Endothelial cell of umbilical vein (primary cell): ENCODE measurements at regions not wholly inside any gene's neighbourhood (a gene's known extent, or its start where the extent isn't known, plus 50 kb on each side); places are given as distances from the start of the nearest gene placed in this dataset.

Experiments used
- BruUV-seq: library from RNA; stranded (reverse); fragments of 400-500 nt; replicated peaks from 2 replicates; lab custom pipeline; 2021; lab: Mats Ljungman, UMichigan
- CTCF ChIA-PET: fragments of 300-600, 350-600 bp; sonication (Branson Sonifier 250); formaldehyde crosslinking; loops from one replicate; lab custom pipeline; 2021; ENCODE audit warnings: antibody characterized with exemption, inconsistent platforms; lab: Charles Lee
- POLR2A ChIA-PET: fragments of 300-600, 350-600 bp; sonication (Branson Sonifier 250); formaldehyde crosslinking; loops from one replicate; lab custom pipeline; 2021; ENCODE audit warnings: antibody characterized with exemption, inconsistent platforms; lab: Charles Lee
- DNase-seq: peaks from one replicate; pipeline ENCODE4 v3.0.0-alpha.2; 2011; ENCODE audit warnings: low read depth, low spot score
- FAIRE-seq: peaks from 2 replicates; lab custom pipeline; 2011; peaks lifted over from hg19 to GRCh38; lab: Jason Lieb, UNC
- H2AFZ ChIP-seq: 2 replicates; pipeline ENCODE4 v1.6.0; 2012; ENCODE audit warnings: low read depth, low read length, control low read depth, inconsistent platforms
- H3K27ac ChIP-seq: 2 replicates; pipeline ENCODE4 v1.5.1; 2011; ENCODE audit warnings: low read depth, mild to moderate bottlenecking, control low read depth, low read length, moderate library complexity; ENCODE audit not compliant: insufficient read depth
- H3K27me3 ChIP-seq, 2 experiments: 2 replicates each; pipeline versions ENCODE4 v1.6.0 to v1.6.1; 2011; ENCODE audit warnings: low read length in 2 of 2, mixed read lengths in 1 of 2; ENCODE audit not compliant: control insufficient read depth in 2 of 2, insufficient read depth in 2 of 2
- H3K36me3 ChIP-seq, 2 experiments: 2 replicates in 1 of 2; 3 replicates in 1 of 2; pipeline ENCODE4 v1.5.1; 2011; ENCODE audit warnings: low read length in 2 of 2, mild to moderate bottlenecking in 1 of 2, moderate library complexity in 1 of 2; ENCODE audit not compliant: control insufficient read depth in 2 of 2, insufficient read depth in 2 of 2; ENCODE audit errors: extremely low read depth in 1 of 2
- H3K4me1 ChIP-seq: 3 replicates; pipeline ENCODE4 v1.5.1; 2011; ENCODE audit warnings: mild to moderate bottlenecking, low read length; ENCODE audit not compliant: control insufficient read depth, insufficient read depth; ENCODE audit errors: extremely low read depth
- H3K4me2 ChIP-seq: 2 replicates; pipeline ENCODE4 v1.6.1; 2011; ENCODE audit warnings: low read length, control low read depth, mixed read lengths; ENCODE audit not compliant: insufficient read depth
- H3K4me3 ChIP-seq, 3 experiments: fragments of 200-600 bp in 1 of 3; sonication (generic), shearing (Covaris generic) in 1 of 3; replicated peaks in 1 of 3; 2 replicates each; pipeline ENCODE4 v1.5.1; 2011 to 2016; ENCODE audit warnings: control low read depth in 3 of 3, low read length in 3 of 3, mild to moderate bottlenecking in 2 of 3, inconsistent platforms in 1 of 3, low read depth in 1 of 3, moderate library complexity in 1 of 3; ENCODE audit not compliant: insufficient read depth in 1 of 3
- H3K79me2 ChIP-seq: 2 replicates; pipeline ENCODE4 v1.6.0; 2012; ENCODE audit warnings: low read length, inconsistent platforms; ENCODE audit not compliant: control insufficient read depth, insufficient read depth
- H3K9ac ChIP-seq: replicated peaks from 2 replicates; pipeline ENCODE3; 2011; ENCODE audit warnings: low read length, control low read depth; ENCODE audit not compliant: insufficient read depth; ENCODE audit errors: extremely low read depth
- H3K9me1 ChIP-seq: replicated peaks from 3 replicates; pipeline ENCODE4 v1.6.0; 2011; ENCODE audit warnings: mild to moderate bottlenecking, low read length; ENCODE audit not compliant: control insufficient read depth, insufficient read depth; ENCODE audit errors: extremely low read depth
- H3K9me3 ChIP-seq: replicated peaks from 2 replicates; pipeline ENCODE4 v1.5.1; 2012; ENCODE audit warnings: low read length, inconsistent platforms; ENCODE audit not compliant: control insufficient read depth, insufficient read depth
- H4K20me1 ChIP-seq: replicated peaks from 2 replicates; pipeline ENCODE3; 2011; ENCODE audit warnings: mild to moderate bottlenecking, low read length; ENCODE audit not compliant: control insufficient read depth, insufficient read depth; ENCODE audit errors: extremely low read depth
- FOS ChIP-seq: IDR thresholded peaks from 2 replicates; pipeline ENCODE4 v1.6.1; 2011; ENCODE audit warnings: mild to moderate bottlenecking, low read length, moderate library complexity, borderline replicate concordance; ENCODE audit not compliant: insufficient read depth
- GATA2 ChIP-seq: IDR thresholded peaks from 2 replicates; pipeline ENCODE4 v1.7.0; 2011; ENCODE audit warnings: low read depth, mild to moderate bottlenecking, moderate library complexity, mixed read lengths, low read length; ENCODE audit not compliant: insufficient read length, insufficient read depth
- JUN ChIP-seq: IDR thresholded peaks from 2 replicates; pipeline ENCODE4 v1.6.1; 2011; ENCODE audit warnings: borderline replicate concordance, low read depth; ENCODE audit not compliant: insufficient read length, insufficient read depth
- POLR2A ChIP-seq: IDR thresholded peaks from 2 replicates; pipeline ENCODE4 v1.6.1; 2012; ENCODE audit warnings: low read depth, mild to moderate bottlenecking, control low read depth, low read length
- POLR2AphosphoS5 ChIP-seq: IDR thresholded peaks from 2 replicates; pipeline ENCODE4 v1.6.1; 2012; ENCODE audit warnings: low read depth, mild to moderate bottlenecking, control low read depth, low read length, moderate library complexity; ENCODE audit not compliant: insufficient read depth
- dilution Hi-C: fragments of 300-500 bp; cut with MboI; formaldehyde crosslinking; loops from one replicate; pipeline ENCODE4 v1.15.0; 2019; ENCODE audit warnings: low sequenced_read_pairs; ENCODE audit not compliant: extremely low pct_ligation_motif_present
- intact Hi-C: fragments of 100-400 bp; cut with micrococcal nuclease; formaldehyde crosslinking; loops from one replicate; pipeline ENCODE4 v1.10.0; 2022
- TF ChIP-seq, protein P1 (sequence below): IDR thresholded peaks from 2 replicates; pipeline ENCODE4 v1.6.1; 2011; ENCODE audit not compliant: insufficient read depth, insufficient read length

GRCh38 chr2:238742066-238742465 is 105.8 kb upstream of the TWIST2 start:
- H3K79me2 ChIP-seq: no peaks in the 10 kb centered on the region
- no peaks in the 10 kb centered on the region for H3K36me3 ChIP-seq
- no peak overlapping the region for H3K27ac ChIP-seq
- dilution Hi-C loops: no loop called here
- intact Hi-C loops: no loop called here
- TF ChIP-seq POLR2A (no peak), GATA2 (no peak), FOS (no peak), POLR2AphosphoS5 (no peak)
- TF ChIP-seq, protein P1, sequence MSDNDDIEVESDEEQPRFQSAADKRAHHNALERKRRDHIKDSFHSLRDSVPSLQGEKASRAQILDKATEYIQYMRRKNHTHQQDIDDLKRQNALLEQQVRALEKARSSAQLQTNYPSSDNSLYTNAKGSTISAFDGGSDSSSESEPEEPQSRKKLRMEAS: no peak
- no peak overlapping the region for H3K4me3 ChIP-seq
- H2AFZ ChIP-seq: no peak overlapping the region
- H3K27me3 ChIP-seq: no peaks in the 10 kb centered on the region
- FAIRE-seq (no peak), DNase-seq (no peak)
- H3K9me1 ChIP-seq: no peaks in the 10 kb centered on the region
- POLR2A ChIA-PET: no interaction called here
- H3K9me3 ChIP-seq: peaks cover 2% of the 10 kb centered on the region
- H3K9ac ChIP-seq: no peak overlapping the region
- no peaks in the 10 kb centered on the region for H3K4me1 ChIP-seq
- H3K4me2 ChIP-seq: no peak overlapping the region
- CTCF ChIA-PET: no interaction called here
- no TSS peak for BruUV-seq
- no peaks in the 10 kb centered on the region for H4K20me1 ChIP-seq

DNA sequence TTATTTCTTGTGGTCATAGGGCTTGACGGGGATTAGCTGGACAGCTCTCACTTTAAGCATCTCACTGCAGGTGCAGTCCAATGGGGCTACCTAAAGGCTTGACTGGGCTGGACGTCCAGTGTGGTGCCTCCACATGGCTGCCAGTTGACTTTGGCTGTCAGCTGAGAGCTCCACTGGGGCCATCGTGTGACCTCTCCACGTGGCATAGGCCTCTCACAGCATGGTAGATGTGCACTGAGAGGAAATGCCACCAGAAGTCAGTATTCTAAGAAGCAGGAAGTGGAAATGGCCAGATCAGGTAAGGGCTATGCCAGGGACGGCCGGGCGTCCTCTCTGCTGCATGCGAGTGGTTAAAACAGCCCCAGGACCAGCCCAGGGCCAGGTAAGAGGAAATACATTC is 105.2 kb upstream of the TWIST2 start:
- dilution Hi-C loops (no loop called here), intact Hi-C loops (no loop called here)
- no peaks in the 10 kb centered on the region for H4K20me1 ChIP-seq
- ChIA-PET POLR2A (no interaction called here), CTCF (no interaction called here)
- no peaks in the 10 kb centered on the region for H3K9me1 ChIP-seq
- no peak overlapping the region for H2AFZ ChIP-seq
- H3K27me3 ChIP-seq: no peaks in the 10 kb centered on the region
- no peak for FAIRE-seq
- H3K4me2 ChIP-seq: no peak overlapping the region
- H3K4me3 ChIP-seq: no peak overlapping the region
- H3K79me2 ChIP-seq: no peaks in the 10 kb centered on the region
- H3K9ac ChIP-seq: no peak overlapping the region
- TF ChIP-seq JUN: no peak
- H3K9me3 ChIP-seq: peaks cover 2% of the 10 kb centered on the region
- no peak overlapping the region for H3K27ac ChIP-seq
- DNase-seq: no peak
- H3K4me1 ChIP-seq: no peaks in the 10 kb centered on the region
- no TSS peak for BruUV-seq
- H3K36me3 ChIP-seq: no peaks in the 10 kb centered on the region
